ENCODE measurements at regions not wholly inside any gene's neighbourhood (a gene's known extent, or its start where the extent isn't known, plus 50 kb on each side); places are given as distances from the start of the nearest gene placed in this dataset.
A peak's percentile ranks its signal among the peaks of the same experiment; 100 is the strongest.

DNA sequence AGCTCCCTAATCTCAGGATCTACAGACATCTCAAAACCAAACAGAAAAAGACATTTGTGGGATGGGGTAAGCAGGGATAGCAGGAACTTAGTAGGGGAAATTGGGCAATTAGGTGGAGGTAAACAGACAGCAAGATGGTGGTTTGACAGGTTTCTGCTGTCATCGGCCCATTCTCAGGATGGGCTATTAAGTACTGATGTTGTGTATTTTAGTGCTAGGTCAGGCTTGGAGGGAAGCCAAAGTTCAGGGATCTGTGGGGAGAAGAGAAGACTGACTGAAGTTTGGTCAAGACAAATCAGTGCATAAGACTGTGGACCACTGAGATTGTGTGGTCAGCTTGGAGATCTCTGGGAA lies 96.8 kb upstream of the THUMPD2 start:
- Histone ChIP-seq H3K14ac (ENCODE audit: low read length) (no peak overlapping the region), H4K8ac (ENCODE audit: low read depth, low read length) (no peak overlapping the region), H4K91ac (ENCODE audit: low read depth, low read length) (no peak overlapping the region), H3K4ac (ENCODE audit: low read depth, low read length) (no peak overlapping the region), H3K9ac (ENCODE audit: low read length) (no peak overlapping the region), H4K12ac (ENCODE audit: low read depth, low read length) (no peak overlapping the region), H3K27ac (ENCODE audit: low read depth, low read length) (no peak overlapping the region), H2BK5ac (ENCODE audit: low read depth, low read length, poor library complexity) (no peak overlapping the region), H3K23ac (ENCODE audit: low read length) (no peak overlapping the region), H3K4me1 (ENCODE audit: control insufficient read depth in 1 of 2, insufficient read depth in 2 of 2, low read length in 2 of 2) (peaks cover 0 to 3% of the 10 kb centered on the region in 2 experiments), H3K27me3 (ENCODE audit: insufficient read depth, low read length) (no peaks in the 10 kb centered on the region), H3K4me2 (ENCODE audit: low read length) (no peak overlapping the region), H3K4me3 (ENCODE audit: low read depth, low read length) (no peak overlapping the region), H2BK120ac (ENCODE audit: insufficient read depth, low read length, poor library complexity) (no peak overlapping the region), H3K79me1 (ENCODE audit: low read length) (no peaks in the 10 kb centered on the region), H3K79me2 (ENCODE audit: control insufficient read depth, insufficient read depth, low read length, poor library complexity) (no peaks in the 10 kb centered on the region), H3K18ac (ENCODE audit: low read length) (no peak overlapping the region), H2BK12ac (ENCODE audit: low read length) (no peak overlapping the region), H2AFZ (ENCODE audit: insufficient read depth, low read length, poor library complexity) (no peak overlapping the region), H3K9me3 (ENCODE audit: insufficient read depth, low read depth, low read length) (no peaks in the 10 kb centered on the region), H3K36me3 (ENCODE audit: control insufficient read depth in 1 of 2, insufficient read depth in 2 of 2, low read length in 2 of 2) (no peaks in the 10 kb centered on the region), H2AK5ac (ENCODE audit: low read length) (no peak overlapping the region)
- no peak for DNase-seq
- WGBS (ENCODE audit: extremely low coverage, insufficient coverage, insufficient read length) = no CpG with 5 or more reads among the region's 1 CpG

DNA sequence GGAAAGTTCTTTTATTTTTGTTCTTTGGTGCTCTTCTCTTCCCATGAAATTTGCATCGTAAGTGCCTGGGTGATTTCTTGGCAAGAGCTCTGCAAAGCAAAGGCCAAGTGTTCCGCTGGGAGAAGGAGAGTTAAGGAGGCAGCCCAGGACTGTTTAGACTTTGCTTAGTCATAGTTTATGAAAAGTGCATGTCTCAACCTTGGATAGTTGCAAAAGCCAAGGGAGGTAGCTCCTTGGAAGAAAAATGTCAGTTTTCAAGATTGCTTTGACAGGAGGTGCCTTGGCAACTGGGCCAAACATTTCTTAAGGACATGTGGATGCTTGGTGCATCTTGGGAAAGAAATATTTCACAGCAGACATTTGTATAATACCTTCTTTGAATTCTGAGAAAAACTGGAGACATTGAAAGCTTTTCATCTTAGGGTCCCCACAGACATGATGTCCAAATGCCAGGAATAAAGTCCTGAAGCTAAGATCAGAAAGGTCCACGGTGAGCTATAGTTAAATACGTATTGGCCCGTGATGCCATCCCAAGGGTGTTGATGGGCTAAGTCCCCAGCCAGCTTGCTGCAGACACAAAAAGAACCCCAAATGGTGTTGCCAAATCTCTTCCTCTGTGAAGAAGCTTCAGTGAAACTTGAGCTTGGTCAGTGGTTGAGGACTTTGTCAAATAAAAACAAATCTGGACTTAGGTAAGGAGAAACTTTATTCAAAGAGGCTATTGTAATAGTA lies 96.3 kb upstream of the THUMPD2 start:
- Histone ChIP-seq H3K27me3 (ENCODE audit: insufficient read depth, low read length) (no peaks in the 10 kb centered on the region), H3K4me3 (ENCODE audit: low read depth, low read length) (no peak overlapping the region), H3K9ac (ENCODE audit: low read length) (no peak overlapping the region), H2BK5ac (ENCODE audit: low read depth, low read length, poor library complexity) (no peak overlapping the region), H4K12ac (ENCODE audit: low read depth, low read length) (no peak overlapping the region), H3K9me3 (ENCODE audit: insufficient read depth, low read depth, low read length) (no peaks in the 10 kb centered on the region), H2BK12ac (ENCODE audit: low read length) (no peak overlapping the region), H3K18ac (ENCODE audit: low read length) (no peak overlapping the region), H3K27ac (ENCODE audit: low read depth, low read length) (no peak overlapping the region), H2BK120ac (ENCODE audit: insufficient read depth, low read length, poor library complexity) (no peak overlapping the region), H3K79me2 (ENCODE audit: control insufficient read depth, insufficient read depth, low read length, poor library complexity) (no peaks in the 10 kb centered on the region), H4K91ac (ENCODE audit: low read depth, low read length) (no peak overlapping the region), H3K79me1 (ENCODE audit: low read length) (no peaks in the 10 kb centered on the region), H2AK5ac (ENCODE audit: low read length) (no peak overlapping the region), H3K4me1 (ENCODE audit: control insufficient read depth in 1 of 2, insufficient read depth in 2 of 2, low read length in 2 of 2) (peaks cover 0 to 3% of the 10 kb centered on the region in 2 experiments), H3K36me3 (ENCODE audit: control insufficient read depth in 1 of 2, insufficient read depth in 2 of 2, low read length in 2 of 2) (no peaks in the 10 kb centered on the region), H4K8ac (ENCODE audit: low read depth, low read length) (no peak overlapping the region), H3K4ac (ENCODE audit: low read depth, low read length) (no peak overlapping the region), H3K23ac (ENCODE audit: low read length) (no peak overlapping the region), H3K4me2 (ENCODE audit: low read length) (no peak overlapping the region), H2AFZ (ENCODE audit: insufficient read depth, low read length, poor library complexity) (no peak overlapping the region), H3K14ac (ENCODE audit: low read length) (no peak overlapping the region)
- DNase-seq = peak; percentile 5 to 58
- no CpG with 5 or more reads among the region's 5 CpGs for WGBS (ENCODE audit: extremely low coverage, insufficient coverage, insufficient read length)

- Histone ChIP-seq H3K4me3 (ENCODE audit: low read depth, low read length) (no peak overlapping the region), H3K4ac (ENCODE audit: low read depth, low read length) (no peak overlapping the region), H2BK12ac (ENCODE audit: low read length) (no peak overlapping the region), H3K4me2 (ENCODE audit: low read length) (no peak overlapping the region), H3K4me1 (ENCODE audit: control insufficient read depth in 1 of 2, insufficient read depth in 2 of 2, low read length in 2 of 2) (peaks cover 0 to 3% of the 10 kb centered on the region in 2 experiments), H2BK5ac (ENCODE audit: low read depth, low read length, poor library complexity) (no peak overlapping the region), H4K8ac (ENCODE audit: low read depth, low read length) (no peak overlapping the region), H2BK120ac (ENCODE audit: insufficient read depth, low read length, poor library complexity) (no peak overlapping the region), H4K12ac (ENCODE audit: low read depth, low read length) (no peak overlapping the region), H3K79me2 (ENCODE audit: control insufficient read depth, insufficient read depth, low read length, poor library complexity) (no peaks in the 10 kb centered on the region), H3K27ac (ENCODE audit: low read depth, low read length) (no peak overlapping the region), H3K9ac (ENCODE audit: low read length) (no peak overlapping the region), H2AFZ (ENCODE audit: insufficient read depth, low read length, poor library complexity) (no peak overlapping the region), H3K23ac (ENCODE audit: low read length) (no peak overlapping the region), H3K18ac (ENCODE audit: low read length) (no peak overlapping the region), H2AK5ac (ENCODE audit: low read length) (no peak overlapping the region), H3K27me3 (ENCODE audit: insufficient read depth, low read length) (no peaks in the 10 kb centered on the region), H4K91ac (ENCODE audit: low read depth, low read length) (no peak overlapping the region), H3K36me3 (ENCODE audit: control insufficient read depth in 1 of 2, insufficient read depth in 2 of 2, low read length in 2 of 2) (no peaks in the 10 kb centered on the region), H3K9me3 (ENCODE audit: insufficient read depth, low read depth, low read length) (no peaks in the 10 kb centered on the region), H3K14ac (ENCODE audit: low read length) (no peak overlapping the region), H3K79me1 (ENCODE audit: low read length) (no peaks in the 10 kb centered on the region)
- no peak for DNase-seq
- no CpG with 5 or more reads among the region's 4 CpGs for WGBS (ENCODE audit: extremely low coverage, insufficient coverage, insufficient read length)
These were observed 95.2 kb upstream of the THUMPD2 start for GRCh38 chr2:39874236-39874635.

GRCh38 chr2:39873586-39873985 lies 94.5 kb upstream of the THUMPD2 start:
- H2BK120ac ChIP-seq (ENCODE audit: insufficient read depth, low read length, poor library complexity) = no peak overlapping the region
- no peak overlapping the region for H3K4ac ChIP-seq (ENCODE audit: low read depth, low read length)
- no peak for DNase-seq
- H3K79me2 ChIP-seq (ENCODE audit: control insufficient read depth, insufficient read depth, low read length, poor library complexity) = no peaks in the 10 kb centered on the region
- no peak overlapping the region for H3K4me2 ChIP-seq (ENCODE audit: low read length)
- no peaks in the 10 kb centered on the region for H3K79me1 ChIP-seq (ENCODE audit: low read length)
- H3K36me3 ChIP-seq (ENCODE audit: control insufficient read depth in 1 of 2, insufficient read depth in 2 of 2, low read length in 2 of 2) = no peaks in the 10 kb centered on the region
- no peak overlapping the region for H3K14ac ChIP-seq (ENCODE audit: low read length)
- no peak overlapping the region for H4K8ac ChIP-seq (ENCODE audit: low read depth, low read length)
- H3K27ac ChIP-seq (ENCODE audit: low read depth, low read length) = no peak overlapping the region
- H3K18ac ChIP-seq (ENCODE audit: low read length) = no peak overlapping the region
- H2AK5ac ChIP-seq (ENCODE audit: low read length) = no peak overlapping the region
- H3K23ac ChIP-seq (ENCODE audit: low read length) = no peak overlapping the region
- peaks cover 0 to 3% of the 10 kb centered on the region in 2 experiments for H3K4me1 ChIP-seq (ENCODE audit: control insufficient read depth in 1 of 2, insufficient read depth in 2 of 2, low read length in 2 of 2)
- WGBS (ENCODE audit: extremely low coverage, insufficient coverage, insufficient read length) = no CpG with 5 or more reads among the region's 3 CpGs
- no peak overlapping the region for H2AFZ ChIP-seq (ENCODE audit: insufficient read depth, low read length, poor library complexity)
- H3K9ac ChIP-seq (ENCODE audit: low read length) = no peak overlapping the region
- no peaks in the 10 kb centered on the region for H3K27me3 ChIP-seq (ENCODE audit: insufficient read depth, low read length)
- no peak overlapping the region for H2BK5ac ChIP-seq (ENCODE audit: low read depth, low read length, poor library complexity)
- no peak overlapping the region for H3K4me3 ChIP-seq (ENCODE audit: low read depth, low read length)
- no peaks in the 10 kb centered on the region for H3K9me3 ChIP-seq (ENCODE audit: insufficient read depth, low read depth, low read length)
- H2BK12ac ChIP-seq (ENCODE audit: low read length) = no peak overlapping the region
- H4K91ac ChIP-seq (ENCODE audit: low read depth, low read length) = no peak overlapping the region
- H4K12ac ChIP-seq (ENCODE audit: low read depth, low read length) = no peak overlapping the region

All from trophoblast cell (in vitro differentiated cells and primary cell).